Ectodermal cell (in vitro differentiated cells): ENCODE measurements at regions not wholly inside any gene's neighbourhood (a gene's known extent, or its start where the extent isn't known, plus 50 kb on each side); places are given as distances from the start of the nearest gene placed in this dataset.

Experiments
- H3K27ac ChIP-seq: 2 replicates; pipeline ENCODE4 v1.7.0; 2013; ENCODE audit warnings: mild to moderate bottlenecking, low read depth, low read length; ENCODE audit not compliant: insufficient read depth, poor library complexity, severe bottlenecking
- H3K27me3 ChIP-seq: 2 replicates; pipeline ENCODE4 v1.7.0; 2013; ENCODE audit warnings: mild to moderate bottlenecking, low read length; ENCODE audit not compliant: insufficient read depth, control insufficient read depth, poor library complexity, severe bottlenecking
- H3K36me3 ChIP-seq: one replicate; pipeline ENCODE4 v1.7.0; 2013; ENCODE audit warnings: low read length; ENCODE audit not compliant: control insufficient read depth, insufficient read depth
- H3K4me1 ChIP-seq: one replicate; pipeline ENCODE4 v1.7.0; 2013; ENCODE audit warnings: low read length; ENCODE audit not compliant: control insufficient read depth, insufficient read depth
- H3K4me3 ChIP-seq: 2 replicates; pipeline ENCODE4 v1.7.0; 2013; ENCODE audit warnings: low read depth, low read length, control low read depth; ENCODE audit not compliant: insufficient read depth
- H3K9me3 ChIP-seq: 2 replicates; pipeline ENCODE4 v1.7.0; 2013; ENCODE audit warnings: mild to moderate bottlenecking, low read length, moderate library complexity; ENCODE audit not compliant: control insufficient read depth
- WGBS, 2 experiments: methylation state at CpG; one replicate each; pipeline ENCODE4 v1.1.7; 2013; ENCODE audit warnings: missing lambda C conversion rate in 2 of 2; 5-methylcytosine and 5-hydroxymethylcytosine counted together

DNA sequence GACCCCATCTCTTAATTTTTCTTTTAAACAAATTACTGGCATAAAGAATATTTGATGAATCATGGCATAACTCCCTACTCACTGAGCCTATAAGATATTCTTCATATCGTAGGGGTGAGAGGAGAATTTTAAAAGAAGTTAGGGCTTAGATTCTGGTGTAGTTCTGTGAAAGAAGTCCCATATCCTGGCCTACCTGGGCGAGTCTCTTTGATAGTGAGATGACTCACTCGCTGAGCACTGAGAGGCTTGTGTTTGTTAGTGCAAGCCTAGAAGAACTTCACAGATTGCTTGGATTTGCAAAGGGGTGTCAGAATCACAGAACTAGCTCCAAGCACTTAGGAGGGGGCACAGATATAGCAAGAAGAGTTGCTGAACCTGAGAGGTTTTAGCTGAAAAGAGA is 133.8 kb upstream of the TMC3 start:
- no peaks in the 10 kb centered on the region for H3K9me3 ChIP-seq
- no peak overlapping the region for H3K27ac ChIP-seq
- no peaks in the 10 kb centered on the region for H3K4me1 ChIP-seq
- H3K36me3 ChIP-seq, result no peaks in the 10 kb centered on the region
- H3K4me3 ChIP-seq, result no peak overlapping the region
- H3K27me3 ChIP-seq, result no peaks in the 10 kb centered on the region
- WGBS, 2 experiments, result 82 to 90% methylated on average over 3 of the region's 3 CpGs

DNA sequence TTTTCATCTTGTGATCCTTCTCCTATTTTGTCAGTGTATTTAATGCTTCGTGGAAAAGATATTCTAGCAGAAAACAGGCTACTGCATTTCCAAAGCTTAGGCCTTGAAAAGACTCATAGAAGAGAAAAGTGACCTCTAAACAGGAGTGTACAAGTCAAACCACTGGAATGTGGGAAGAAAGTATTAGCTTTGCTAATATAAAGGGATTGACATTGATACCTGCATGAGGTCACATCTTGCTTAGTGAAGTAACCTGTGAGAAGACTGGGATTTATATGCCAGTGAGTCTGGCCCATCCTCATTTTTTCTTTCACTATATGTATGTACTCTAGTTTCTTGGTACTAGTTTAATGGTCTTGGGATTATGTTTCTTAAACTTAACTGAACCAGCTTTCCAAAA is 132.9 kb upstream of the TMC3 start:
- H3K9me3 ChIP-seq, result no peaks in the 10 kb centered on the region
- no peaks in the 10 kb centered on the region for H3K27me3 ChIP-seq
- H3K27ac ChIP-seq, result no peak overlapping the region
- no peaks in the 10 kb centered on the region for H3K36me3 ChIP-seq
- WGBS, 2 experiments, result 96 to 100% methylated on average over 1 of the region's 1 CpG
- H3K4me1 ChIP-seq, result no peaks in the 10 kb centered on the region
- H3K4me3 ChIP-seq, result no peak overlapping the region

DNA sequence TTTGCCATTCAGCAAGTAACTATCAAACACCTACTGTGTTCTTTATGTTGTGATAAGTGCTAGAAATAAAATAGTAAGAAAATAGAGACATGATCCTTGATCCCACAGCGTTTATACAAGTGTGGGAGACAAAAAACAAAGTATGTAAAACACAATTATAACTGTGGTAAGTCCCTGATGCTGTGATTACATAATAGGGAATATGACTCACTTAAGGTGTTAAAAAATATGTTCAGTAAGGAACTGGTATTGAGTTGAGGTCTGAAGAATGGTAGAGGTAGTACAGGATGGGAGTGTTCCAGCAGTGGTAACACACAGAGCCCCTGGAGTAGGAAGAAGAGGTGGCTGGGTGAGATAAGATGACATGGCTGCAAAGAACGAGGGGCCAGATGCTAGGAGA is 132.1 kb upstream of the TMC3 start:
- Histone ChIP-seq H3K4me3 (no peak overlapping the region), H3K9me3 (no peaks in the 10 kb centered on the region), H3K4me1 (no peaks in the 10 kb centered on the region), H3K36me3 (no peaks in the 10 kb centered on the region), H3K27me3 (no peaks in the 10 kb centered on the region), H3K27ac (no peak overlapping the region)
- WGBS, 2 experiments, result 88 to 96% methylated on average over 2 of the region's 2 CpGs

DNA sequence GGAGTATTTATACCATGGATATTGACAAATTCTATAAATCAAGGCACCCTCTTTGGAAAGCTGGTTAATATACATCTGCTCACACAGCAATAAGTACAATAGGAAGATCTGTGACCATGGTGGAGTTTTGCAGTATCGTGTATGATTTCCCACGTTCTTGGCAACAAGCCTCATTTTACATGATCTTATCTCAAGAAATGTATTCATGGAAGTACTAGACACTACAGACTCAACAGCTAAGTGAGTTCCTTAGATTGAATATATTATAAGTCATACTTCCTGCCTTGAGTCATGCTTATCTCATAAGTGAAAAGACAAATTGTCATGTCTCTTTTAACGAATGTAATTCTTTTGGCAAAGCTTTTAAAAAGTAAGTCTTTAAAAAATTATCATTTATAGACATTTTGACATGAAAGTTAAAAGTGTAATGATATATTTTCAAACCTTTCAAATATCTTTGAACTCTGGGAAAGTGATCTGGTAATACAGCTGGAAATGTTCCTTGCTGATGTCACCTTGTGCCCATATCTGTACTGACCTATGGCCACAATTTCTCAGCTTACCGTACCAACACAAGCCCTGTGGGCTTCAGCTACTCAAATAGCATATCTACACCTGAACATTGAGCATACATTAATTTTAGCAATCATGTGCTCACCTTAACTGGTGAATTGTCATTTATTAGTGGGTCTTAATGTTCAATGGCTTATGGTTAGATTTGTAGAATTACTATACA is 130.3 kb upstream of the TMC3 start:
- no peaks in the 10 kb centered on the region for H3K27me3 ChIP-seq
- H3K9me3 ChIP-seq, result no peaks in the 10 kb centered on the region
- H3K36me3 ChIP-seq, result no peaks in the 10 kb centered on the region
- H3K4me3 ChIP-seq, result no peak overlapping the region
- no peaks in the 10 kb centered on the region for H3K4me1 ChIP-seq
- 97 to 98% methylated on average over 3 to 4 of the region's 4 CpGs for WGBS, 2 experiments
- no peak overlapping the region for H3K27ac ChIP-seq

DNA sequence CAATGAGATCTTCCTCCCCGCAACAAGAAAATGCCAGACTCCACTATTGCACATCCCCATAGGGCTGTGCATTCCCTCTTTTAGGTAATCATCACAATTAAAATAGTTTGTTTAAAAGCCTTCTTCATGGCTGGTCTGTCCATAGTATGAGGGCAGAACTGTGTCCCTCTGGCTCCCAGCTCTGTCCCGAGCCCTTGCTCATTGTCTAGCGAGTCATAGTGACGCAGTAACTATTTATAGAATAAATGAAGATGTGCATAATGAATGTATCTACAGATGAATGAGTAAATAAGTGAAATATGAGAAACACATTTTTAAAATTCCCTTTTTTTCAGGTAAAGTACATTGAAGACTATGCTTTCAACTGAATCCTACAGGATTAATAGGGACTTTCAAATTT is 128.4 kb upstream of the TMC3 start:
- H3K36me3 ChIP-seq, result no peaks in the 10 kb centered on the region
- no peaks in the 10 kb centered on the region for H3K27me3 ChIP-seq
- no peaks in the 10 kb centered on the region for H3K4me1 ChIP-seq
- no peak overlapping the region for H3K4me3 ChIP-seq
- H3K27ac ChIP-seq, result no peak overlapping the region
- H3K9me3 ChIP-seq, result no peaks in the 10 kb centered on the region
- WGBS, 2 experiments, result 96 to 98% methylated on average over 3 to 4 of the region's 4 CpGs

DNA sequence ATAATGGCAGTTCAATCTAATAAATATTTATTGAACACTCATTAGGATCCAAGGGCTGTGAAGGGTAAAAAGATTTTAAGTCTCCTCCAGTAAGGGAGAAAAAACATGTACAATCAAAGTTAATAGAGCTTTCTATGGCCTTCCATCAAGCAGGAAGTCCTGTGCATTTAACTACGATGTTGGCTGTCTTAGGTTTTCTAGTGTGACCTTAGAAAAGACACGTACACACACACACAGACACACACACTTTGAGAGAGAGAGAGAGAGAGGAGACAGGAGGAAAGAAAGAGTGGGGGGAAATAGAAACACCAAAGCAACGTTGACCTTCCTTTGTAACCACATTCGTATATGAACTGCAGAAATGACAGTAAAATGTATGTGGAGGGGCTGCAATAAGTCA is 126.1 kb upstream of the TMC3 start:
- H3K27me3 ChIP-seq, result no peaks in the 10 kb centered on the region
- no peaks in the 10 kb centered on the region for H3K9me3 ChIP-seq
- no peak overlapping the region for H3K4me3 ChIP-seq
- H3K27ac ChIP-seq, result no peak overlapping the region
- H3K4me1 ChIP-seq, result no peaks in the 10 kb centered on the region
- WGBS, 2 experiments, result 95 to 98% methylated on average over 2 of the region's 4 CpGs
- H3K36me3 ChIP-seq, result no peaks in the 10 kb centered on the region

DNA sequence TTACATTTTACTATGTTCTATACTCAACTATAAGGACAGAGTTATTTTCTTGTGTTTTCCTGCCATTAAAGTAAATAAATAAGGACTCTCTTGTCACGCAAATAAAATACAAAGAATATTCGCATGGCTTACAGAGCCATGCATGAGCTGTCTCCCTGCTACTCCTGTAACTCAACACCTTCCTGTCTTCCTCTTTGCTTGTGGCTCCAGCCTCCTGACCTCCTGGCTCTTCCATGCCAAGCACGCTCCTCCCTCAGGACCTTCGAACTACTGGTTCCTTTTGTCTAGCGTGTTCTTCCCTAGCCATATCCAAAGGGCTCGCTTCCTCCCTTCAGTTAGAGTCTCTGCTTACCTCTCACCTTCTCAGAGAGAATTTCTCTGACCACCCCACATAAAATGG is 124.3 kb upstream of the TMC3 start:
- H3K4me3 ChIP-seq, result no peak overlapping the region
- no peaks in the 10 kb centered on the region for H3K9me3 ChIP-seq
- 93 to 96% methylated on average over 6 of the region's 6 CpGs for WGBS, 2 experiments
- no peaks in the 10 kb centered on the region for H3K27me3 ChIP-seq
- no peaks in the 10 kb centered on the region for H3K4me1 ChIP-seq
- no peaks in the 10 kb centered on the region for H3K36me3 ChIP-seq
- no peak overlapping the region for H3K27ac ChIP-seq

- 92 to 95% methylated on average over 6 of the region's 6 CpGs for WGBS, 2 experiments
- Histone ChIP-seq H3K27me3 (no peaks in the 10 kb centered on the region), H3K27ac (no peak overlapping the region), H3K4me3 (no peak overlapping the region), H3K36me3 (no peaks in the 10 kb centered on the region), H3K4me1 (no peaks in the 10 kb centered on the region), H3K9me3 (no peaks in the 10 kb centered on the region)
Measured at GRCh38 chr15:81497238-81497637, 123.2 kb upstream of the TMC3 start.

- H3K4me3 ChIP-seq, result no peak overlapping the region
- H3K9me3 ChIP-seq, result no peaks in the 10 kb centered on the region
- WGBS, 2 experiments, result 88 to 92% methylated on average over 5 to 7 of the region's 8 CpGs
- H3K27me3 ChIP-seq, result no peaks in the 10 kb centered on the region
- H3K4me1 ChIP-seq, result no peaks in the 10 kb centered on the region
- H3K36me3 ChIP-seq, result no peaks in the 10 kb centered on the region
- H3K27ac ChIP-seq, result no peak overlapping the region
Measured at GRCh38 chr15:81495780-81496467, 121.9 kb upstream of the TMC3 start.

DNA sequence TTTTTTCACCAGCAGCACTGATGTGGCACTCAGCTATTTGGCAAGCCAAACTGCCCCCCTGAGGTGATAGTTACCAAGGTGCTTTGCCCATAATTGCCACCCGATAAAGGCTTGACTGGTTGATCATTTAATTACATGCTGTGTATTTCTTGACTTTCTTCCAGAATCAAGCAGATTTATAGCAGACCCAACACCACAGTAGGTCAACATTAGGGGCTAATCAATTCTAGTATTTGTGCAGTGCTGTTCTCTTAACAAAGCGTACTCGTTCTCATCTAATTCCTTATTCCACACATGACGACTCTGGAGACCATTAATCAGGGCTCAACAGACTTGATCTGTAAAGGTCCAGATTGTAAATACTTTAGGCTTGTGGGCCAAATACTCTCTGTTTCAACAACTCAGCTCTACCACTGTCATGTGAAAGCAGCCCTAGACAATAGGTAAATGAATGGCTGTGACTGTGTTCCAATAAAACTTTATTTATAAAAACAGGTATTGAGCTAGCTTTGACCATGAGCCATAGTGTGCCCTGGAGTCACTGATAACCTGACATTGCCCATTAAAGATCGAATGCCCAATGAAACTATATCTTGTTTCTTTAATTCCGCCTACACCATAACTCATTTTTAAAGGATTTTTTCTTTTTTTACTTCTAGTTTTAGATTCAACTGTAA is 119.1 kb upstream of the TMC3 start:
- Histone ChIP-seq H3K36me3 (no peaks in the 10 kb centered on the region), H3K4me3 (no peak overlapping the region), H3K27me3 (no peaks in the 10 kb centered on the region), H3K9me3 (no peaks in the 10 kb centered on the region), H3K4me1 (no peaks in the 10 kb centered on the region), H3K27ac (no peak overlapping the region)
- 94 to 96% methylated on average over 6 of the region's 6 CpGs for WGBS, 2 experiments
